Right atrium auricular region (tissue), 2 donors: ENCODE measurements at regions not wholly inside any gene's neighbourhood (a gene's known extent, or its start where the extent isn't known, plus 50 kb on each side); places are given as distances from the start of the nearest gene placed in this dataset.

Experiments used
- DNase-seq: peaks from one replicate; pipeline ENCODE4 v3.0.0-alpha.2; 2019; ENCODE audit warnings: low spot score
- H3K27ac ChIP-seq, 2 donors: fragments of 200-600 bp; sonication (generic); 1 replicate in 1 of 2; 2 replicates in 1 of 2; pipeline ENCODE4 v1.5.1; 2016 to 2019
- H3K27me3 ChIP-seq, 2 donors: fragments of 200-600 bp; sonication (generic); one replicate each; pipeline versions ENCODE4 v1.5.1 to v1.6.0; 2017 to 2019
- H3K36me3 ChIP-seq: fragments of 200-600 bp; sonication (generic); one replicate; pipeline ENCODE4 v1.5.1; 2016
- H3K4me1 ChIP-seq, 2 donors: fragments of 200-600 bp; sonication (generic); one replicate each; pipeline versions ENCODE4 v1.5.1 to v1.6.0; 2017 to 2019
- H3K4me3 ChIP-seq, 2 donors: fragments of 200-600 bp; sonication (generic); 1 replicate in 1 of 2; 2 replicates in 1 of 2; pipeline ENCODE4 v1.5.1; 2017 to 2019; ENCODE audit warnings: mild to moderate bottlenecking in 1 of 2, moderate library complexity in 1 of 2
- H3K9me3 ChIP-seq, 2 donors: fragments of 200-600 bp; sonication (generic); one replicate each; pipeline ENCODE4 v1.5.1; 2019
- TF ChIP-seq, protein P1 (sequence below), 2 donors: fragments of 200-600 bp; sonication (generic); IDR thresholded peaks; one replicate each; pipeline ENCODE4 v1.5.1; 2019; ENCODE audit warnings: antibody characterized with exemption in 2 of 2

DNA sequence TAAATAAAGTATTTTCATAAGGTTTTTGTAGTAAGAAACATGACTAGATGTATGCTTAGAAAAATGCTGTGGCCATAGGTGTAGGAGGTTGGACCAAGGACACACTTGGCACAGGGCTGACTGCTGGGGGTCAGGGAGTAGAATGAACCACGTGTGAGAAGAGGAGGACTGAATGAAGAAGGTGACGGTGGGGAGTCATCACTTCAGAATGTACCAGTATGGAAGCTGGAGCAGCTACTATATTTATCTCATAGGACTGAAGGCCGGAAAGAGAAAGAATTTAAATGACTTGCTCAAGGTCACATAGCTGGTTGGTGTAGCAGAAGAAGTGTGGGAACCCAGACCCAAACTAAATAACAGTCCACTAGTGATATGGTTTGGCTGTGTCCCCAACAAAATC lies 79.8 kb upstream of the HAO2 start:
- H3K27me3 ChIP-seq: no peaks in the 10 kb centered on the region
- H3K27ac ChIP-seq: no peak overlapping the region
- H3K4me1 ChIP-seq: no peaks in the 10 kb centered on the region
- no peaks in the 10 kb centered on the region for H3K36me3 ChIP-seq
- no peaks in the 10 kb centered on the region for H3K9me3 ChIP-seq
- H3K4me3 ChIP-seq: no peak overlapping the region
- no peak for DNase-seq
- TF ChIP-seq, protein P1, sequence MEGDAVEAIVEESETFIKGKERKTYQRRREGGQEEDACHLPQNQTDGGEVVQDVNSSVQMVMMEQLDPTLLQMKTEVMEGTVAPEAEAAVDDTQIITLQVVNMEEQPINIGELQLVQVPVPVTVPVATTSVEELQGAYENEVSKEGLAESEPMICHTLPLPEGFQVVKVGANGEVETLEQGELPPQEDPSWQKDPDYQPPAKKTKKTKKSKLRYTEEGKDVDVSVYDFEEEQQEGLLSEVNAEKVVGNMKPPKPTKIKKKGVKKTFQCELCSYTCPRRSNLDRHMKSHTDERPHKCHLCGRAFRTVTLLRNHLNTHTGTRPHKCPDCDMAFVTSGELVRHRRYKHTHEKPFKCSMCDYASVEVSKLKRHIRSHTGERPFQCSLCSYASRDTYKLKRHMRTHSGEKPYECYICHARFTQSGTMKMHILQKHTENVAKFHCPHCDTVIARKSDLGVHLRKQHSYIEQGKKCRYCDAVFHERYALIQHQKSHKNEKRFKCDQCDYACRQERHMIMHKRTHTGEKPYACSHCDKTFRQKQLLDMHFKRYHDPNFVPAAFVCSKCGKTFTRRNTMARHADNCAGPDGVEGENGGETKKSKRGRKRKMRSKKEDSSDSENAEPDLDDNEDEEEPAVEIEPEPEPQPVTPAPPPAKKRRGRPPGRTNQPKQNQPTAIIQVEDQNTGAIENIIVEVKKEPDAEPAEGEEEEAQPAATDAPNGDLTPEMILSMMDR (IDR thresholded peaks at IDR 0.05): no peak

DNA sequence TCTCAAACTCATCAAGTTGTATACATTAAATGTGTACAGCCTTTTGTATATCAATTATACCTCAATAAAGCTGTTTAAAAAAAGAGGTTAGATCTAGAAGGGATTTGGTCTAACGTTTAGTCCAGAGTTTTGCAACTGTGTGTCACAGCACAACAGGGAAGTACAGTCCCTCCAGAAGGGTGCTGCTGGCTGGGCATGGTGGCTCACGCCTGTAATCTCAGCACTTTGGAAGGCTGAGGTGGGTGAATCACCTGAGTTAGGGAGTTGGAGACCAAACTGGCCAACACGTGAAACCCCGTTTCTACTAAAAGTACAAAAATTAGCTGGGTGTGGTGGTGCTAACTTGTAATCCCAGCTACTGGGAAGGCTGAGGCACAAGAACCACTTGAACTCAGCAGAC lies 78.3 kb upstream of the HAO2 start:
- Histone ChIP-seq H3K27me3 (no peaks in the 10 kb centered on the region), H3K36me3 (no peaks in the 10 kb centered on the region), H3K9me3 (no peaks in the 10 kb centered on the region), H3K4me1 (no peaks in the 10 kb centered on the region), H3K27ac (no peak overlapping the region), H3K4me3 (no peak overlapping the region)
- TF ChIP-seq, protein P1 (IDR thresholded peaks at IDR 0.05): no peak
- no peak for DNase-seq

GRCh38 chr1:119291611-119292206 lies 76.9 kb upstream of the HAO2 start:
- Histone ChIP-seq H3K27me3 (no peaks in the 10 kb centered on the region), H3K4me3 (no peak overlapping the region), H3K9me3 (no peaks in the 10 kb centered on the region), H3K36me3 (no peaks in the 10 kb centered on the region), H3K4me1 (no peaks in the 10 kb centered on the region), H3K27ac (no peak overlapping the region)
- no peak for DNase-seq
- TF ChIP-seq, protein P1 (IDR thresholded peaks at IDR 0.05): no peak

DNA sequence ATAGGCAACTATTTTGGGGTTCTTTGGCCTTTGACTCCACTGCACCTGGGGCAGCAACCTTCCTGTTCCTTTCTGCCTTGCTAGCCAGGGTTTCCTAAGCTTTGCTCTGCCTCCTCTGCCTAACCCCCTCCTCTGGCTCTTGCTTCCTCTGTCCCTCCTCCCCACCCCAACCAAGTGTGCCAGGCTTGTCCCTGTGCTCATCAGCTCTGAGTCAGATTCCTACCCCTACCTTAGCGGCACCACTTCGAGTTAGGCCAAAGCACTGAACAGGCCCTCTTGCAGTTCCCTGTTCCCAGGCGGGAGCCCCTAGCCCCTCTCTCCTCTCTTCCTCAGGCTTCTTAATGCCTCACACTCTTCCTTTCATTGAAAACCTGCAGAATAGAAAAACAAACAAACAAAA lies 74.8 kb upstream of the HAO2 start:
- Histone ChIP-seq H3K27me3 (no peaks in the 10 kb centered on the region), H3K36me3 (no peaks in the 10 kb centered on the region), H3K27ac (no peak overlapping the region), H3K4me3 (no peak overlapping the region), H3K9me3 (no peaks in the 10 kb centered on the region), H3K4me1 (no peaks in the 10 kb centered on the region)
- TF ChIP-seq, protein P1 (IDR thresholded peaks at IDR 0.05): no peak
- no peak for DNase-seq

DNA sequence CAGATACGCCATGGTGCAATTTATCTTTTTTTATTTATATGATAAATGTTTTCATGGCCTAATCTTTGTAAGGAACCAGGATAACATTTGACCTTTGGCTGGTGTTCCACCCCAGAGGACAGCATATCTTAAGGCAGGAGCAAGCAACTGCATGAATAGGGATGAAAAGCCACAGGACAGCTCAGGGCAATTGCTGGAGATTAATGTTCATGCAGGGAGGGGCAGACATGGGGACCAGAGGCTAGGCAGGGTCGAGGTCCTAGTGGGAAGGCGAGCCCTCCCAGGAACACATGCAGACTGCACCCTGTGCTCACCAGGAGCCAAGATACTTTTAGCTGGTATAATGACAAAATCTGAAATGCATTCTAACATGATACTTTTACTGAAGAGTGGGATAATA lies 74.4 kb upstream of the HAO2 start:
- Histone ChIP-seq H3K4me3 (no peak overlapping the region), H3K4me1 (no peaks in the 10 kb centered on the region), H3K27me3 (no peaks in the 10 kb centered on the region), H3K36me3 (no peaks in the 10 kb centered on the region), H3K27ac (no peak overlapping the region), H3K9me3 (no peaks in the 10 kb centered on the region)
- TF ChIP-seq, protein P1 (IDR thresholded peaks at IDR 0.05): no peak
- DNase-seq: no peak

DNA sequence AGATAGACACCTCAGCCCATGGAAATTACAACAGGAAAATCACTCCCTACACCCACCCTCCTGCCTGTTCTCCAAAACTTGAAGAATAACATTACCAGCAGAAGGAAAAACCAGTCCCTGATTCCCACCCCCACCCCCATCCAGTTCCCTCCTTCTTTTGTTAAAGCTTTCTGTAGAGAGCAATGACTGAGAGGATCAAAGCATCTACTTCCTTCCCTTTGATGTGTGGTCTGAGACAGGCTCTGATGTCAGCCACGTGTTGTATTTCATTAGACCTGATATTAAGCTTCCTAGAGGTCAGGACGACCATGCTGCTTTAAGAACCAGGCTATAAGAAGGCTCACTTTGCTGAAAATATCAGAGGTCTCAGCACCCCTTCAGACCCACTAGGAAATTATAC lies 73.9 kb upstream of the HAO2 start:
- TF ChIP-seq, protein P1 (IDR thresholded peaks at IDR 0.05): no peak
- H3K4me3 ChIP-seq: no peak overlapping the region
- no peaks in the 10 kb centered on the region for H3K4me1 ChIP-seq
- no peak overlapping the region for H3K27ac ChIP-seq
- no peak for DNase-seq
- H3K9me3 ChIP-seq: no peaks in the 10 kb centered on the region
- H3K27me3 ChIP-seq: no peaks in the 10 kb centered on the region
- no peaks in the 10 kb centered on the region for H3K36me3 ChIP-seq
